HepG2 (cell line): ENCODE measurements at regions not wholly inside any gene's neighbourhood (a gene's known extent, or its start where the extent isn't known, plus 50 kb on each side); places are given as distances from the start of the nearest gene placed in this dataset.

Experiments
- GMEB1 ChIP-seq: sonication (generic); formaldehyde crosslinking; IDR thresholded peaks from 2 replicates; pipeline ENCODE4 v1.5.1; 2020; ENCODE audit warnings: missing genetic modification reagents, mild to moderate bottlenecking, borderline replicate concordance
- HHEX ChIP-seq: IDR thresholded peaks from 2 replicates; pipeline ENCODE4 v1.6.1; 2016; ENCODE audit warnings: control low read depth
- HOXD1 ChIP-seq: sonication (generic); formaldehyde crosslinking; IDR thresholded peaks from 2 replicates; pipeline ENCODE4 v1.5.0; 2020; ENCODE audit warnings: missing genetic modification reagents
- NFE2 ChIP-seq: sonication (generic); formaldehyde crosslinking; IDR thresholded peaks from 2 replicates; pipeline ENCODE4 v1.4.0; 2020; ENCODE audit warnings: missing genetic modification reagents
- NFE2L2 ChIP-seq: fragments of 150-350 bp; IDR thresholded peaks from 2 replicates; pipeline ENCODE4 v1.6.1; 2014; ENCODE audit warnings: low read length
- PITX1 ChIP-seq: sonication (generic); formaldehyde crosslinking; IDR thresholded peaks from 2 replicates; pipeline ENCODE4 v1.5.1; 2020; ENCODE audit warnings: mild to moderate bottlenecking, missing genetic modification reagents
- SPEN ChIP-seq: sonication (generic); formaldehyde crosslinking; IDR thresholded peaks from 2 replicates; pipeline ENCODE4 v1.5.1; 2020; ENCODE audit warnings: low read depth, mild to moderate bottlenecking, missing genetic modification reagents
- ZBTB4 ChIP-seq: sonication (generic); formaldehyde crosslinking; IDR thresholded peaks from 2 replicates; pipeline ENCODE4 v1.4.0; 2020; ENCODE audit warnings: missing genetic modification reagents, mild to moderate bottlenecking, borderline replicate concordance
- ZNF10 ChIP-seq: sonication (generic); formaldehyde crosslinking; IDR thresholded peaks from 2 replicates; pipeline ENCODE4 v1.4.0; 2020; ENCODE audit warnings: mild to moderate bottlenecking, low read depth, missing genetic modification reagents, borderline replicate concordance
- ZNF546 ChIP-seq: sonication (generic); formaldehyde crosslinking; conservative IDR thresholded peaks from 2 replicates; pipeline ENCODE4 v1.8.1; 2023; ENCODE audit warnings: mild to moderate bottlenecking, missing genetic modification reagents
- ZNF780A ChIP-seq: sonication (generic); formaldehyde crosslinking; IDR thresholded peaks from 2 replicates; pipeline ENCODE4 v1.8.0; 2022; ENCODE audit warnings: mild to moderate bottlenecking, missing genetic modification reagents, moderate library complexity
- ZNF879 ChIP-seq: sonication (generic); formaldehyde crosslinking; IDR thresholded peaks from 2 replicates; pipeline ENCODE4 v1.8.1; 2023; ENCODE audit warnings: missing genetic modification reagents
- TF ChIP-seq, protein P1 (sequence below): sonication (generic); formaldehyde crosslinking; IDR thresholded peaks from 2 replicates; pipeline ENCODE4 v1.5.1; 2020; ENCODE audit warnings: mild to moderate bottlenecking, missing genetic modification reagents, borderline replicate concordance
- TF ChIP-seq, protein P2 (sequence below): sonication (generic); formaldehyde crosslinking; IDR thresholded peaks from 2 replicates; pipeline ENCODE4 v1.4.0; 2020; ENCODE audit warnings: missing genetic modification reagents, borderline replicate concordance

DNA sequence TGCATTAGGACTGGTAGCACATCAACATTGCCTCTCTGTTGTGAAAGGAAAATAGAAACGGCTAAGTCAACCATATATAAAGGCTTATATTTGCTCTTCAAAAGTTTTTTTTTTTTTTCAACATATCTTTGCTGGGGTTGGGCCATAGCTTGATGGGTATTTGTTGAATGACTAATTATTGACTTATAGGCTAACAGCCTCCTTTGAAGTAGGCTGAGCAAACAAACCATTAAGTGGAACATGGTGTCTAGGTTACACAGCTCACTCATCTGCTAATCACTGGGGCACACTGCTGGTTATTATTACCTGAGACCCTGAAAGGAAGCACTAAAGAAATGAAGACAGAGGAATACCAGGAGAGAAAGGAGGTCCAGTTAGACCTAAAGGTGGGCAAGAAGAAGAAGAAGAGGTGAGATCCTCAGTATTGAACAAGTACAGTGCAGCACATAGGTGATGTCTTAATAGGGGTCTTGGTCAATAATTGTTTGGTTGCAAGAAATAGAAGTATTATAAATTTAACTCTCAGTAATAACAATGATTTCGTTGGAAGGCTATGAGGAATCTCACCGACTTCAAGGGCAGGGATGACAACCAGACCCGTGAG lies 139.4 kb downstream of the RPLP1 start (continued):
- TF ChIP-seq ZBTB4 (CRISPR knock-in tag) (no peak), ZNF10 (CRISPR knock-in tag) (no peak), PITX1 (CRISPR knock-in tag) (peak; percentile 98), NFE2 (CRISPR knock-in tag) (no peak), HHEX (CRISPR knock-in tag) (peak; percentile 100), ZNF879 (CRISPR knock-in tag) (no peak), HOXD1 (peak; percentile 98), GMEB1 (CRISPR knock-in tag) (no peak), SPEN (CRISPR knock-in tag) (no peak), ZNF780A (CRISPR knock-in tag) (0 out of 2 replicates have a peak, but pooled peaks have one; percentile 49), NFE2L2 (no peak), ZNF546 (CRISPR knock-in tag) (no peak)
- TF ChIP-seq, protein P1, sequence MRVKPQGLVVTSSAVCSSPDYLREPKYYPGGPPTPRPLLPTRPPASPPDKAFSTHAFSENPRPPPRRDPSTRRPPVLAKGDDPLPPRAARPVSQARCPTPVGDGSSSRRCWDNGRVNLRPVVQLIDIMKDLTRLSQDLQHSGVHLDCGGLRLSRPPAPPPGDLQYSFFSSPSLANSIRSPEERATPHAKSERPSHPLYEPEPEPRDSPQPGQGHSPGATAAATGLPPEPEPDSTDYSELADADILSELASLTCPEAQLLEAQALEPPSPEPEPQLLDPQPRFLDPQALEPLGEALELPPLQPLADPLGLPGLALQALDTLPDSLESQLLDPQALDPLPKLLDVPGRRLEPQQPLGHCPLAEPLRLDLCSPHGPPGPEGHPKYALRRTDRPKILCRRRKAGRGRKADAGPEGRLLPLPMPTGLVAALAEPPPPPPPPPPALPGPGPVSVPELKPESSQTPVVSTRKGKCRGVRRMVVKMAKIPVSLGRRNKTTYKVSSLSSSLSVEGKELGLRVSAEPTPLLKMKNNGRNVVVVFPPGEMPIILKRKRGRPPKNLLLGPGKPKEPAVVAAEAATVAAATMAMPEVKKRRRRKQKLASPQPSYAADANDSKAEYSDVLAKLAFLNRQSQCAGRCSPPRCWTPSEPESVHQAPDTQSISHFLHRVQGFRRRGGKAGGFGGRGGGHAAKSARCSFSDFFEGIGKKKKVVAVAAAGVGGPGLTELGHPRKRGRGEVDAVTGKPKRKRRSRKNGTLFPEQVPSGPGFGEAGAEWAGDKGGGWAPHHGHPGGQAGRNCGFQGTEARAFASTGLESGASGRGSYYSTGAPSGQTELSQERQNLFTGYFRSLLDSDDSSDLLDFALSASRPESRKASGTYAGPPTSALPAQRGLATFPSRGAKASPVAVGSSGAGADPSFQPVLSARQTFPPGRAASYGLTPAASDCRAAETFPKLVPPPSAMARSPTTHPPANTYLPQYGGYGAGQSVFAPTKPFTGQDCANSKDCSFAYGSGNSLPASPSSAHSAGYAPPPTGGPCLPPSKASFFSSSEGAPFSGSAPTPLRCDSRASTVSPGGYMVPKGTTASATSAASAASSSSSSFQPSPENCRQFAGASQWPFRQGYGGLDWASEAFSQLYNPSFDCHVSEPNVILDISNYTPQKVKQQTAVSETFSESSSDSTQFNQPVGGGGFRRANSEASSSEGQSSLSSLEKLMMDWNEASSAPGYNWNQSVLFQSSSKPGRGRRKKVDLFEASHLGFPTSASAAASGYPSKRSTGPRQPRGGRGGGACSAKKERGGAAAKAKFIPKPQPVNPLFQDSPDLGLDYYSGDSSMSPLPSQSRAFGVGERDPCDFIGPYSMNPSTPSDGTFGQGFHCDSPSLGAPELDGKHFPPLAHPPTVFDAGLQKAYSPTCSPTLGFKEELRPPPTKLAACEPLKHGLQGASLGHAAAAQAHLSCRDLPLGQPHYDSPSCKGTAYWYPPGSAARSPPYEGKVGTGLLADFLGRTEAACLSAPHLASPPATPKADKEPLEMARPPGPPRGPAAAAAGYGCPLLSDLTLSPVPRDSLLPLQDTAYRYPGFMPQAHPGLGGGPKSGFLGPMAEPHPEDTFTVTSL (CRISPR knock-in tag): peak; percentile 77; the same call in 1 of the 2 replicates
- TF ChIP-seq, protein P2, sequence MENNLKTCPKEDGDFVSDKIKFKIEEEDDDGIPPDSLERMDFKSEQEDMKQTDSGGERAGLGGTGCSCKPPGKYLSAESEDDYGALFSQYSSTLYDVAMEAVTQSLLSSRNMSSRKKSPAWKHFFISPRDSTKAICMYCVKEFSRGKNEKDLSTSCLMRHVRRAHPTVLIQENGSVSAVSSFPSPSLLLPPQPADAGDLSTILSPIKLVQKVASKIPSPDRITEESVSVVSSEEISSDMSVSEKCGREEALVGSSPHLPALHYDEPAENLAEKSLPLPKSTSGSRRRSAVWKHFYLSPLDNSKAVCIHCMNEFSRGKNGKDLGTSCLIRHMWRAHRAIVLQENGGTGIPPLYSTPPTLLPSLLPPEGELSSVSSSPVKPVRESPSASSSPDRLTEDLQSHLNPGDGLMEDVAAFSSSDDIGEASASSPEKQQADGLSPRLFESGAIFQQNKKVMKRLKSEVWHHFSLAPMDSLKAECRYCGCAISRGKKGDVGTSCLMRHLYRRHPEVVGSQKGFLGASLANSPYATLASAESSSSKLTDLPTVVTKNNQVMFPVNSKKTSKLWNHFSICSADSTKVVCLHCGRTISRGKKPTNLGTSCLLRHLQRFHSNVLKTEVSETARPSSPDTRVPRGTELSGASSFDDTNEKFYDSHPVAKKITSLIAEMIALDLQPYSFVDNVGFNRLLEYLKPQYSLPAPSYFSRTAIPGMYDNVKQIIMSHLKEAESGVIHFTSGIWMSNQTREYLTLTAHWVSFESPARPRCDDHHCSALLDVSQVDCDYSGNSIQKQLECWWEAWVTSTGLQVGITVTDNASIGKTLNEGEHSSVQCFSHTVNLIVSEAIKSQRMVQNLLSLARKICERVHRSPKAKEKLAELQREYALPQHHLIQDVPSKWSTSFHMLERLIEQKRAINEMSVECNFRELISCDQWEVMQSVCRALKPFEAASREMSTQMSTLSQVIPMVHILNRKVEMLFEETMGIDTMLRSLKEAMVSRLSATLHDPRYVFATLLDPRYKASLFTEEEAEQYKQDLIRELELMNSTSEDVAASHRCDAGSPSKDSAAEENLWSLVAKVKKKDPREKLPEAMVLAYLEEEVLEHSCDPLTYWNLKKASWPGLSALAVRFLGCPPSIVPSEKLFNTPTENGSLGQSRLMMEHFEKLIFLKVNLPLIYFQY (CRISPR knock-in tag): peak; percentile 51; the same call in 1 of the 2 replicates
